ENCODE measurements at regions not wholly inside any gene's neighbourhood (a gene's known extent, or its start where the extent isn't known, plus 50 kb on each side); places are given as distances from the start of the nearest gene placed in this dataset.

DNA sequence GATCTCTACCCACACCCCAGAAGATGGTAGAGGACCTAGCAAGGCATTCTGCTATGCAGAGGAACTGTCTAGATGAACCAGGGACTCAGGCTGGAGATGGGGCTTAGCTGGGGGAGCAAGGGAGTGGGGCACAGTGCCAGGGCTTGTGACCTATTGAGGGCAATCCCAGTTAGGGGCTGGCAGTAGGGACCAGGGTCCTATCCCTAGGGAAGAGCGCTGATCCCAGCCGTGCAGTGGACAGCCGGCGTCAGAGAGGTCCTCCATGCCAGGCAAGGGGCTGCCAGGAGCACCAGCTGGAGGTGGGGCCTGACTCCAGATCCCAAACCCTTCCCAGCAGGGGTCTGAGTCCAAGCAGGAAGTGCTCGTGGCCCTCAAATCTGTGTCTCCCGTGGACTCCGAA is 52.7 kb upstream of the NEURL1B start:
- DNase-seq (ENCODE audit: low spot score), result no peak

- DNase-seq (ENCODE audit: low spot score), result no peak
Observed at GRCh38 chr5:172587061-172587405, 54.0 kb upstream of the NEURL1B start.

- DNase-seq (ENCODE audit: low spot score), result no peak
Observed at GRCh38 chr5:172586125-172587060, 54.7 kb upstream of the NEURL1B start.

DNA sequence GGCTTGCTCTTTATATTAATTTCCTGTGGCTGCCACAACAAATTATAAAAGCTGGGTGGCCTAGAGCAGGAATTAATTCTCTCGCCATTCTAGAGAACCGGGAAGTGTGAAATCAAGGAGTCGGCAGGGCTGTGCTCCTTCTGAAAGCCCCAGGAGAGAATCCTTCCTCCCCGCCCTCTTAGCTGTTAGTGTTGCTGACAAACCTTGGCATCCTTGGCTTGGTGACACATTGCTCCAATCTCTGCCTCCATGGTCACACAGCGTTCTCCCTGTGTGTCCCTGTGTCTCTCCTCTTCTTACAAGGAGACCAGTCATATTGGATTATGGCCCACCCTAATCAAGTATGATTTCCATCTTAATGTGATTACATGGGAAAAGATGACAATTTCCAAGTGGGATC is 55.9 kb upstream of the NEURL1B start:
- no peak for DNase-seq (ENCODE audit: low spot score)

GRCh38 chr5:172584638-172585037 is 56.4 kb upstream of the NEURL1B start:
- DNase-seq (ENCODE audit: low spot score), result no peak

DNA sequence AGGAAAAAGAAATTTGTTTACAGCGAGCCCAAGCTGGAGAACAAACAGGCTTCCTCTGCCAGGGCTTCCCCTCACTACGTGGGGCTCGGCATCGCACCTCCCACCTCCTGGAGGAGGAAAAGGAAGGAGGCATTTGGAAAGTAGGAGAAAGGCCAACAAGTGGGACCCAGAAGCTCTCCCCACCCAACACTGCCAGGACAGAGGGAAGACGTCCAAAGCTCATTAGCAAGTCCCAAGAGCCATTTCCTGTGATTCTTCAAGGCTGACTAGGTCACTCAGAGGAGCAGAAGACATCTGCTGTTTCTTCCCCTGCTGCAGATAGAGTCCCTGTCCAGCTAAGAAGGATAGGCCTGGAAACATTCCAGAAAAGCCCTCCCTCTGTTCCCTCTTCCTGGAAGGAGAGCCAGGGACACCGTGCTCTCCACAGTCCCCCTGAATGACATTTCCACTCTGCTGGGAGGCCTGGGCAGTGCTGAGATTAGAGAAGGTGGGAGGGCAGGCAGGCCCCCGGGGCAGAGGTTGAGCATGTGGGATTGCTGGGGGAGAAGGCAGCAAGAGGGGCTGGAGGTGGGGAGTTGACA is 57.0 kb upstream of the NEURL1B start:
- no peak for DNase-seq (ENCODE audit: low spot score)

DNA sequence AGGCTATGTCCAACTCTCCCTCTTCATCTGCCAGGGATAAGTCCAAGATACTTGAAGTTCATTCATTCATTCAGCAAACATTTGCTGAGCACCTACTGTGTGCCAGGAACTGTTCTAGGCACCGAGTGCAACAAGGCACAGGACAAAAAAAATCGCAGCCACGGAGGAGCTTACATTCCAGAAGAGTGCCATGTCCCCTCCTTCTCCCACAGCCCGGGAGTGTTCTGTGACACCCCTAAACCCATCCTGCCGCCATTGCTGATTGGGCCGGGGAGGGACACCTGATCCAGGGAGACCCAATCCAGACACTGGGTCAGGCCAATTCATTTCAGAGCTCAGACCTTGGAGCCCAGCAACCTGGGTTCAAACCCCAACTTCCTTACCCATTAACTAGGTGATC is 58.1 kb upstream of the NEURL1B start:
- DNase-seq (ENCODE audit: low spot score), result no peak

GRCh38 chr5:172581315-172581714 is 59.7 kb upstream of the NEURL1B start:
- DNase-seq (ENCODE audit: low spot score), result no peak

DNA sequence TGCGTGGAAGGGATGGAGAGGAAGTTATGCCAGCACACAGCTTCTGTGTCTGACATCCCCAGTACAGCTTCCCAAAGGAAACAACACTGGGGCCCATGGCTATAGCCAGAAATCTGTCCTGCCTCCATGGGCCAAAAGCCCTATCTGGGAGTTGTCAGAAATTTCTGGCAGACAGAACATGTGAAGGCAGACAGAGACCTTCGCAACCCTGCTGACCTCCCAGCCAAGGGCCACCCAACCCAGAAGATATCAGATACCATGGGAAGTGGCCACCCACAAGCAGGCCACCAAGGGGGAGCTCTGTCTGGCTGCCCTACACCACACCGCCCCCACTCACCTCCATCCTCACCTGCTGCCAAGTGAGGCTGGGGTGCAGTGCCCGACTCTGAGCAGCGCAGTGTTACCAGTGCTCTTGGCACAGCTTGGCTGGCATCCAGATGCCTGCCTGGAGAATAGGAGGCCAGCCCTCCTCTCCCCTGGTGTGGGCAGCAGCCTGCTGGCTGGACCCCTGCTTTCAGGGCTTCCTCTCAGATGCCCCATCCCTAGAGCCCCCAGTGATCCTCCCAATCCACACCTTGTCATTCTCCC is 61.6 kb upstream of the NEURL1B start:
- no peak for DNase-seq (ENCODE audit: low spot score)

- DNase-seq (ENCODE audit: low spot score), result no peak
Observed at GRCh38 chr5:172577267-172577909, 63.7 kb upstream of the NEURL1B start.

DNA sequence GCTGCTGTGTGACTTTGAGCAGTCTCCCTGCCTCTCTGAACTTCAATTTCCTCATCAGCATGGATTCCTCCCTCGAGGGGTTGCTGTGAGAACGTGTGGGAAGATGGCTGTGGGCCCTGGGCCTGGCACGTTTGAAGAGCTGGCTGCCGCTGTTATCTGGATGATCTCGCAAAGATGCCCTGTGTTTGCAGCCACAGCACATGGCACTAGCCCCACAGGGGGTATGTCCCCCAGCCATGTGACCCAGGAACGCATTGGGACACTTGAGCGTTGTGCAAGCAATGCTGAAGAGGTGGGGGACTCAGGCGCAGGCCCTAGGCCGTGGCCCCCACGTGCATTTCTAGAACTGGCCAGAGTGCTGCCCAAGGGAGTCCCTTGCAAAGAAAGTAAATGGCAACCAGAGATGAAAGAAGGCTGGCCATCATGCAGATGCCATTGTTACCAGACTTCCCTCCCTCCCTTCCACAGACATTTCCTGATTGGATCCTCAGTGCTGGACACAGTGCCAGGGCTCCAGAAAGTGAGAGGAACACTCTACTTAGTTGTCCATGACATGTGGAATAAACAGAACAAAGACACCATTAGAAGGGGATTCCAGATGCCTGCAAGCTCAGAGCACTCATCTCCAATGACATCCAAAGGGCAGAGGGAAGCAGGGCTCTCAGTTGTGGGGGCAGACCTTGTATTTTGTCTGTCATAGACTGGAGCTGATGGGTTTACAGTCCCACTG is 65.1 kb upstream of the NEURL1B start:
- DNase-seq (ENCODE audit: low spot score), result no peak

GRCh38 chr5:172575416-172575815 is 65.6 kb upstream of the NEURL1B start:
- DNase-seq (ENCODE audit: low spot score), result no peak

GRCh38 chr5:172574871-172575223 is 66.2 kb upstream of the NEURL1B start:
- no peak for DNase-seq (ENCODE audit: low spot score)

DNA sequence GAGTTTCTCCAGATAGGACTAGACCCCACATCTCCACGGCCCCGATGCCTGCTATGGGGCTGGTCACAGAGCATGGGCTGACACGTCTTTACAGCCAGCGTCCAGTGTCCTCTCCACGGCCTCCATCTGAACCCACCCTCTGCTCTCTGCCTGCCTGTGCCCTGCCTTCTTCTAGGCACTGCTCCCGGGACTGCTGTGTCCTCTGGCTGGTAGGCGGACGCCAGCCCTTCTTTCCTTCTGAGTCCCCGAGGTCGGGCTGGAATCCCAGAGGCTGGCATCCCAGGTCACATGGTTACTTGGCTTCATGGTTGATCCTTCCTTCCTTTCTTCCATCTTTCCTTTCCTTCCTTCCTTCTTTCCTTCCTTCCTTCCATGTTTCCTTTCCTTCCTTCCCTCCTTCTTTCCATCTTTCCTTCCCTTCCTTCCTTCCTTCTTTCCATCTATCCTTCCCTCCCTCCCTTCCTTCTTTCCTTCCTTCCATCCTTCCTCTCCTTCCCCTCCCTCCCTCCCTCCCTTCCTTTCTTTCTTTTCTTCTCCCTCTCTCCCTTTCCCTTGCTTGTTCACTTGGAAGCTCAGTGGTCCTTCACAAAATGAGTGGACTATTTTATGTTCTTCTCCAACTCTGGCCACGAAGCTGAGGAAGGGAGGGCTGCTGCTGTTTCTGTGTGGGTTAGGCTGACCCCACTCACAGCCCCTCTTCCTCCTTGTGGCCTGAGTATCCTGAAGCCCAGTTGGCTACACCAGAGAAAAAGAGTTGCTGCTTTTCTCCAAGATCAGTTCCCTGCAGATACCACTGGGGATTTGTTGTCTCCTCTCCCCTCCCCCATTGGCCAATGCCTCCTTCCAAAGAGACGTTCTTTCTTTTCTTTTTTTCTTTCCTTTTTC is 66.8 kb upstream of the NEURL1B start:
- DNase-seq (ENCODE audit: low spot score), result no peak

DNA sequence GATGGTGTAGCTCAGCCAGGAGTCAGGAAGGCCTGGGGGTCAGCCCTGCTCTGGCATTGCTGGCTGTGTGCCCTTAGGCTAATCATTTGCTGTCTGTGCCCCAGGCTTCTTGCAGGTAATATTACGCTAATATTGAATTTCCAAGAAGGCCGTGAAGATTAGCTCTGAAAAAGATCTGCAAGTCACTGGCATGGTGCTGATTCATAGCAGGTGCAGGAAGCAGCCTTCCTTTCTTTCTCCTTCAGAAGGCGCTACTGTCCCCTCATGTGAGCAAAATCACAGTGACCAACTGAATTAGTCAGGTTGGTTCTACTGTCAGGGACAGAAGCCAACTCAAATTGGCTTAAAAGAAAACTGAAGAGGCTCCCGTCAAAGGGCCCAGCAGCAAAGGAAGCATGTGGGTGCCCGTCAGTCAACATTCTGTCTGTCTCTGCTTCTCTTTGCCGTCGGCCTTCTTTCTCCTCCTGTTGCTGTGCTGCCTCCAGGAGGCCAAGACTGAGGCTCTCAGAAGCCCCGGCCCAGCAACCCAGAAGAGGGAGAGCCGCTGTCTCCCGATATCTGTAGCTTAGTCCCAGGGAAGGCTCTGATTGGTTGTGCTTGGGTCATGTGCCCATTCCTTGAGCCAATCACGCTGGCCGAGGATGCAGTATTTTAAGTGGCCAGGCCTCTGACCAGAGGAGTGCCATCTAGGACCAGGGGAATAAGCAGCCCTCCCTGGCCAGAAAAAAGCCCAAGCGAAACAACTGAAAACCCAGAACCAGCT is 67.8 kb upstream of the NEURL1B start:
- DNase-seq (ENCODE audit: low spot score), result no peak

DNA sequence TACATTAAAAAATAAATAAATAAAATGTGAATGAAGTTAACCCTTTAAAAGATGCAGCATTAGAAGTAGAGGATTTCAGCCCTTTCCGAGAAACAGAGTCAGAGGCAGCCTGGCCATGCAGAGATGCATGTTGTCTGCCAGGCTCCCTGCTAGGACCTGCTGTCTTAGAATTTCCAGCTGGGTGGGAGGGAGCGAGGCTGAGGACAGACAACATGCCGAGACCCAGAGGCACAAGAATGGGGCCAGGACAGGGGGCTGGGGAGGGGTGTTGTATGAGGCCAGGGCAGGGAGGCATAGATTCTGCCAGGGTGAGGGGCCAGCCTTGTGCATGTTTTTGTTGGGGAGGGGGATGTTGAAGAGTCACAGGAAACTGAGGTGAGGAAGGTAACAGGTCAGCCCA is 68.6 kb upstream of the NEURL1B start:
- DNase-seq (ENCODE audit: low spot score), result no peak

DNA sequence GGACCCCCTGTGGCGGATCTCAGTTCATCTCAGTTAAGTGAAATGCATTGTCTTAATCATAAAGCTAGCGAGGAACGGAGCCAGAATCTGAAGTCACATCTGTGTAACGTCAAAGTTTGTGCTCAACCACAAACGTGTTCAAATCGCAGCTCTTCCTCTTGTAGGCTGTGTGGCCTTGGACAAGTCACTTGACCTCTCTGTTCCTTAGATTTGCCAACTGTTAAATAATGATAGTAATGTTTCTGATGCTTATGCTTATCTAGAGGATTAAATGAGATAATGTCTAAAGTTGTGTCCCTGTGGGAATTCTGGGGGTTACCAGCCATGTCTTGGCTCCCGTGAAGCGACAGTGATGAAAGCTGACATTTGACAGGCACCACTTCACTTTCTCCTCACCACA is 69.2 kb upstream of the NEURL1B start:
- no peak for DNase-seq (ENCODE audit: low spot score)

- no peak for DNase-seq (ENCODE audit: low spot score)
Observed at GRCh38 chr5:172571413-172571812, 69.7 kb upstream of the NEURL1B start.

- no peak for DNase-seq (ENCODE audit: low spot score)
Observed at GRCh38 chr5:172570594-172571334, 70.3 kb upstream of the NEURL1B start.

All from COLO829 (cell line).